H1 (cell line): ENCODE measurements at regions not wholly inside any gene's neighbourhood (a gene's known extent, or its start where the extent isn't known, plus 50 kb on each side); places are given as distances from the start of the nearest gene placed in this dataset.

Experiments used
- CTCF ChIA-PET: fragments of 300-600 bp; sonication (Branson Sonifier 250); formaldehyde crosslinking; loops from one replicate; lab custom pipeline; 2021; ENCODE audit not compliant: partially characterized antibody; lab: Charles Lee
- POLR2A ChIA-PET: fragments of 300-600 bp; sonication (Branson Sonifier 250); formaldehyde crosslinking; loops from one replicate; lab custom pipeline; 2021; ENCODE audit warnings: inconsistent platforms; ENCODE audit not compliant: partially characterized antibody; lab: Charles Lee
- DNase-seq, 2 experiments: peaks; one replicate each; pipeline versions ENCODE4 v3.0.0 to v3.0.0-alpha.2; 2010 to 2022; ENCODE audit warnings: low spot score in 2 of 2, low read depth in 1 of 2, mixed read lengths in 1 of 2
- FAIRE-seq: peaks from 2 replicates; lab custom pipeline; 2011; peaks lifted over from hg19 to GRCh38; lab: Jason Lieb, UNC
- H2AFZ ChIP-seq: 2 replicates; pipeline ENCODE4 v1.8.1; 2012; ENCODE audit warnings: low read length, inconsistent platforms
- H2AK5ac ChIP-seq: 2 replicates; pipeline ENCODE4 v1.6.1; 2013; ENCODE audit warnings: low read depth, low read length
- H2BK120ac ChIP-seq: replicated peaks from 2 replicates; pipeline ENCODE3; 2013; ENCODE audit warnings: low read depth, low read length, inconsistent platforms
- H2BK12ac ChIP-seq: 2 replicates; pipeline ENCODE4 v1.6.1; 2013; ENCODE audit warnings: low read depth, low read length
- H2BK15ac ChIP-seq: 2 replicates; pipeline ENCODE4 v1.6.1; 2013; ENCODE audit warnings: low read length
- H2BK20ac ChIP-seq: 2 replicates; pipeline ENCODE4 v1.6.1; 2013; ENCODE audit warnings: low read length
- H2BK5ac ChIP-seq: 2 replicates; pipeline ENCODE4 v1.6.1; 2013; ENCODE audit warnings: low read depth, low read length
- H3K14ac ChIP-seq: 2 replicates; pipeline ENCODE4 v1.6.1; 2013; ENCODE audit warnings: inconsistent platforms; ENCODE audit not compliant: insufficient read length
- H3K18ac ChIP-seq: 2 replicates; pipeline ENCODE4 v1.6.1; 2013; ENCODE audit warnings: low read length; ENCODE audit errors: extremely low read depth
- H3K23ac ChIP-seq: 2 replicates; pipeline ENCODE4 v1.6.1; 2013; ENCODE audit warnings: inconsistent platforms; ENCODE audit not compliant: insufficient read length
- H3K23me2 ChIP-seq: 2 replicates; pipeline ENCODE4 v1.6.1; 2013; ENCODE audit warnings: low read depth, low read length
- H3K27ac ChIP-seq: 2 replicates; pipeline ENCODE4 v1.6.1; 2011; ENCODE audit warnings: low read depth, low read length, inconsistent platforms
- H3K27me3 ChIP-seq, 4 experiments: replicated peaks in 1 of 4; 1 replicate in 1 of 4; 2 replicates in 3 of 4; pipeline versions ENCODE4 v1.6.1 to v1.8.1; 2011 to 2013; ENCODE audit warnings: low read length in 3 of 4, mild to moderate bottlenecking in 3 of 4, inconsistent platforms in 2 of 4, mixed read lengths in 2 of 4, moderate library complexity in 1 of 4; ENCODE audit not compliant: control insufficient read depth in 3 of 4, insufficient read depth in 3 of 4; ENCODE audit errors: extremely low read depth in 1 of 4
- H3K36me3 ChIP-seq, 4 experiments: 2 replicates each; pipeline versions ENCODE4 v1.6.1 to v1.8.1; 2011 to 2013; ENCODE audit warnings: mild to moderate bottlenecking in 4 of 4, low read length in 3 of 4, moderate library complexity in 2 of 4, control low read depth in 1 of 4, inconsistent platforms in 1 of 4; ENCODE audit not compliant: insufficient read depth in 4 of 4, control insufficient read depth in 2 of 4
- H3K4ac ChIP-seq: replicated peaks from 2 replicates; pipeline ENCODE3; 2013; ENCODE audit warnings: low read length, low read depth, mixed read lengths, inconsistent platforms; ENCODE audit not compliant: insufficient read length
- H3K4me1 ChIP-seq, 4 experiments: replicated peaks in 1 of 4; 1 replicate in 1 of 4; 2 replicates in 3 of 4; pipeline versions ENCODE4 v1.6.1 to v1.8.1; 2011 to 2013; ENCODE audit warnings: low read length in 3 of 4, inconsistent platforms in 2 of 4, mixed read lengths in 1 of 4; ENCODE audit not compliant: insufficient read depth in 4 of 4, control insufficient read depth in 3 of 4
- H3K4me2 ChIP-seq, 2 experiments: 2 replicates each; pipeline versions ENCODE4 v1.6.1 to v1.8.1; 2011 to 2013; ENCODE audit warnings: low read depth in 2 of 2, low read length in 2 of 2, control low read depth in 1 of 2, inconsistent platforms in 1 of 2, mild to moderate bottlenecking in 1 of 2; ENCODE audit not compliant: insufficient read depth in 1 of 2
- H3K4me3 ChIP-seq, 4 experiments: fragments of 200-600, 300-600 bp in 1 of 4; sonication (generic), shearing (Covaris generic), sonication (Bioruptor Twin) in 1 of 4; 2 replicates each; pipeline versions ENCODE4 v1.5.1 to v1.8.1; 2011 to 2016; ENCODE audit warnings: low read length in 4 of 4, low read depth in 3 of 4, control low read depth in 2 of 4, inconsistent platforms in 2 of 4, mild to moderate bottlenecking in 2 of 4, mixed read lengths in 1 of 4, moderate library complexity in 1 of 4; ENCODE audit not compliant: insufficient read depth in 2 of 4; ENCODE audit errors: extremely low read depth in 1 of 4
- H3K56ac ChIP-seq: replicated peaks from 2 replicates; pipeline ENCODE3; 2013; ENCODE audit warnings: low read depth, mild to moderate bottlenecking, mixed read lengths, low read length, inconsistent platforms; ENCODE audit not compliant: insufficient read length
- H3K79me1 ChIP-seq: 2 replicates; pipeline ENCODE4 v1.6.1; 2013; ENCODE audit warnings: low read depth, low read length, control low read depth
- H3K79me2 ChIP-seq, 2 experiments: 2 replicates each; pipeline versions ENCODE4 v1.6.1 to v1.8.1; 2012 to 2013; ENCODE audit warnings: low read length in 2 of 2, mild to moderate bottlenecking in 2 of 2, inconsistent platforms in 1 of 2; ENCODE audit not compliant: insufficient read depth in 2 of 2, control insufficient read depth in 1 of 2
- H3K9ac ChIP-seq, 4 experiments: replicated peaks in 1 of 4; 1 replicate in 1 of 4; 2 replicates in 3 of 4; pipeline versions ENCODE4 v1.6.1 to v1.8.1; 2011 to 2013; ENCODE audit warnings: low read depth in 3 of 4, low read length in 3 of 4, control low read depth in 2 of 4, mild to moderate bottlenecking in 2 of 4, moderate library complexity in 2 of 4, inconsistent platforms in 1 of 4; ENCODE audit errors: extremely low read depth in 1 of 4
- H3K9me3 ChIP-seq, 2 experiments: 2 replicates each; pipeline versions ENCODE4 v1.6.1 to v1.8.1; 2012 to 2013; ENCODE audit warnings: mild to moderate bottlenecking in 2 of 2, moderate library complexity in 2 of 2, control low read depth in 1 of 2, inconsistent platforms in 1 of 2, low read depth in 1 of 2, low read length in 1 of 2, mixed read lengths in 1 of 2; ENCODE audit not compliant: insufficient read depth in 2 of 2
- H4K20me1 ChIP-seq, 2 experiments: replicated peaks in 1 of 2; 2 replicates each; pipeline versions ENCODE3 to v1.8.1; 2011 to 2013; ENCODE audit warnings: inconsistent platforms in 2 of 2, low read length in 2 of 2, mild to moderate bottlenecking in 1 of 2; ENCODE audit not compliant: insufficient read depth in 2 of 2, control insufficient read depth in 1 of 2
- H4K5ac ChIP-seq: 2 replicates; pipeline ENCODE4 v1.6.1; 2013; ENCODE audit warnings: low read length, low read depth, mixed read lengths, inconsistent platforms; ENCODE audit not compliant: insufficient read length
- H4K8ac ChIP-seq: 2 replicates; pipeline ENCODE4 v1.8.0; 2013; ENCODE audit warnings: mild to moderate bottlenecking, moderate library complexity, low read length, inconsistent platforms; ENCODE audit not compliant: insufficient read depth; ENCODE audit errors: extremely low read depth
- H4K91ac ChIP-seq: replicated peaks from 2 replicates; pipeline ENCODE3; 2013; ENCODE audit warnings: low read length, mixed read lengths, inconsistent platforms; ENCODE audit not compliant: insufficient read length
- ATF3 ChIP-seq: IDR thresholded peaks from 2 replicates; pipeline ENCODE4 v1.6.1; 2011; ENCODE audit warnings: low read depth, mild to moderate bottlenecking, low read length; ENCODE audit not compliant: insufficient read depth
- BCL11A ChIP-seq, 2 experiments: IDR thresholded peaks; one replicate each; pipeline ENCODE4 v1.6.1; 2011; ENCODE audit warnings: low read depth in 2 of 2, low read length in 2 of 2, mild to moderate bottlenecking in 2 of 2
- CBX5 ChIP-seq: fragments of 300-800, 300-1000 bp; sonication (generic); IDR thresholded peaks from 2 replicates; pipeline ENCODE4 v1.7.1; 2016; ENCODE audit warnings: antibody characterized with exemption, low read length, low read depth
- CEBPB ChIP-seq: IDR thresholded peaks from 2 replicates; pipeline ENCODE4 v1.6.1; 2012; ENCODE audit warnings: low read depth, low read length
- CHD2 ChIP-seq: IDR thresholded peaks from 2 replicates; pipeline ENCODE4 v1.6.1; 2012; ENCODE audit warnings: low read length, improper control_type of control experiment
- HDAC6 ChIP-seq: IDR thresholded peaks from one replicate; pipeline ENCODE4 v1.7.1; 2012; ENCODE audit warnings: low read depth, mild to moderate bottlenecking, inconsistent platforms, low read length, moderate library complexity
- KDM5A ChIP-seq: fragments of 200-600 bp; IDR thresholded peaks from 2 replicates; pipeline ENCODE4 v1.7.1; 2012; ENCODE audit warnings: mild to moderate bottlenecking, low read length, inconsistent platforms, mixed read lengths
- MAFK ChIP-seq: IDR thresholded peaks from 2 replicates; pipeline ENCODE4 v1.6.1; 2012; ENCODE audit warnings: low read depth, mild to moderate bottlenecking, improper control_type of control experiment, low read length
- POLR2AphosphoS5 ChIP-seq: IDR thresholded peaks from 2 replicates; pipeline ENCODE4 v1.6.1; 2011; ENCODE audit warnings: low read depth, low read length
- RNF2 ChIP-seq: fragments of 200-900, 300-1000 bp; sonication (generic); IDR thresholded peaks from 2 replicates; pipeline ENCODE4 v1.7.1; 2016; ENCODE audit warnings: borderline replicate concordance, low read depth, mild to moderate bottlenecking, antibody characterized with exemption, low read length; ENCODE audit not compliant: poor library complexity, severe bottlenecking; ENCODE audit errors: missing control alignments
- SAP30 ChIP-seq: fragments of 300-600 bp; sonication (generic); IDR thresholded peaks from 2 replicates; pipeline ENCODE4 v1.7.1; 2012; ENCODE audit warnings: low read length, moderate library complexity, mild to moderate bottlenecking, inconsistent platforms; ENCODE audit not compliant: insufficient read depth, insufficient replicate concordance
- SIN3A ChIP-seq, 2 experiments: IDR thresholded peaks in 1 of 2; conservative IDR thresholded peaks in 1 of 2; 2 replicates each; pipeline ENCODE4 v1.6.1; 2011 to 2012; ENCODE audit warnings: low read length in 2 of 2, improper control_type of control experiment in 1 of 2, low read depth in 1 of 2, mild to moderate bottlenecking in 1 of 2
- SP2 ChIP-seq: IDR thresholded peaks from 2 replicates; pipeline ENCODE4 v1.6.1; 2012; ENCODE audit warnings: mild to moderate bottlenecking, low read length, inconsistent platforms
- YY1 ChIP-seq: IDR thresholded peaks from 2 replicates; pipeline ENCODE4 v1.6.1; 2011; ENCODE audit warnings: low read depth, mild to moderate bottlenecking, low read length
- WGBS, 2 experiments: shearing (Covaris generic) in 1 of 2; methylation state at CpG; one replicate each; pipeline versions ENCODE4 v1.1.6 to v1.1.7; 2013 to 2015; ENCODE audit warnings: low lambda C conversion rate in 2 of 2, mixed read lengths in 2 of 2, inconsistent platforms in 1 of 2, low coverage in 1 of 2, missing lambda C conversion rate in 1 of 2; ENCODE audit not compliant: insufficient replicate concordance in 2 of 2, insufficient coverage in 1 of 2, insufficient read length in 1 of 2; ENCODE audit errors: extremely low coverage in 1 of 2, missing lambda C conversion rate in 1 of 2; 5-methylcytosine and 5-hydroxymethylcytosine counted together

GRCh38 chr20:6863798-6864201, 96.3 kb downstream of the BMP2 start:
- no peak overlapping the region for H2BK120ac ChIP-seq
- FAIRE-seq, result no peak
- H3K27me3 ChIP-seq, result no peaks in the 10 kb centered on the region
- H3K9ac ChIP-seq, result no peak overlapping the region
- no peak overlapping the region for H3K14ac ChIP-seq
- no peak overlapping the region for H3K4me3 ChIP-seq
- H3K79me2 ChIP-seq, result no peaks in the 10 kb centered on the region
- no peak overlapping the region for H4K5ac ChIP-seq
- no peak overlapping the region for H3K4me2 ChIP-seq
- no peaks in the 10 kb centered on the region for H4K20me1 ChIP-seq
- H2AFZ ChIP-seq, result peak overlapping the region; percentile 82
- no peak overlapping the region for H2AK5ac ChIP-seq
- no peak overlapping the region for H2BK20ac ChIP-seq
- H3K23ac ChIP-seq, result no peak overlapping the region
- H3K23me2 ChIP-seq, result no peaks in the 10 kb centered on the region
- ChIA-PET CTCF (interaction anchor here (1.2 to 1.3 kb wide), 2 partner anchors 10 to 232 kb away, joined by 3 to 4 read pairs; no protein-coding TSS in a partner anchor), POLR2A (no interaction called here)
- no peak overlapping the region for H3K27ac ChIP-seq
- 90% methylated on average over 7 of the region's 7 CpGs; no CpG with 5 or more reads in 1 of the 2 experiments for WGBS, 2 experiments
- DNase-seq, result no peak
- H4K91ac ChIP-seq, result no peak overlapping the region
- no peak overlapping the region for H4K8ac ChIP-seq
- TF ChIP-seq CBX5 (no peak), YY1 (no peak), POLR2AphosphoS5 (no peak), KDM5A (no peak), CHD2 (no peak), HDAC6 (no peak), BCL11A (IDR thresholded peaks at IDR 0.05; ENCODE audit: low read depth in 2 of 2, low read length in 2 of 2) (no peak), RNF2 (no peak), SIN3A (conservative IDR thresholded peaks at IDR 0.05 in 1 of 2, IDR thresholded peaks at IDR 0.05 in 1 of 2; ENCODE audit: low read depth in 1 of 2, low read length in 2 of 2) (no peak), SAP30 (no peak), CEBPB (no peak), MAFK (no peak), ATF3 (no peak), SP2 (no peak)
- no peak overlapping the region for H2BK5ac ChIP-seq
- H3K79me1 ChIP-seq, result no peaks in the 10 kb centered on the region
- no peak overlapping the region for H3K18ac ChIP-seq
- no peak overlapping the region for H3K56ac ChIP-seq
- no peak overlapping the region for H2BK12ac ChIP-seq
- H3K9me3 ChIP-seq, result no peaks in the 10 kb centered on the region
- no peak overlapping the region for H2BK15ac ChIP-seq
- H3K36me3 ChIP-seq, result no peaks in the 10 kb centered on the region
- no peaks in the 10 kb centered on the region; a peak in 1 of 7 replicates for H3K4me1 ChIP-seq
- no peak overlapping the region for H3K4ac ChIP-seq
